ENCODE measurements at regions not wholly inside any gene's neighbourhood (a gene's known extent, or its start where the extent isn't known, plus 50 kb on each side); places are given as distances from the start of the nearest gene placed in this dataset.

DNA sequence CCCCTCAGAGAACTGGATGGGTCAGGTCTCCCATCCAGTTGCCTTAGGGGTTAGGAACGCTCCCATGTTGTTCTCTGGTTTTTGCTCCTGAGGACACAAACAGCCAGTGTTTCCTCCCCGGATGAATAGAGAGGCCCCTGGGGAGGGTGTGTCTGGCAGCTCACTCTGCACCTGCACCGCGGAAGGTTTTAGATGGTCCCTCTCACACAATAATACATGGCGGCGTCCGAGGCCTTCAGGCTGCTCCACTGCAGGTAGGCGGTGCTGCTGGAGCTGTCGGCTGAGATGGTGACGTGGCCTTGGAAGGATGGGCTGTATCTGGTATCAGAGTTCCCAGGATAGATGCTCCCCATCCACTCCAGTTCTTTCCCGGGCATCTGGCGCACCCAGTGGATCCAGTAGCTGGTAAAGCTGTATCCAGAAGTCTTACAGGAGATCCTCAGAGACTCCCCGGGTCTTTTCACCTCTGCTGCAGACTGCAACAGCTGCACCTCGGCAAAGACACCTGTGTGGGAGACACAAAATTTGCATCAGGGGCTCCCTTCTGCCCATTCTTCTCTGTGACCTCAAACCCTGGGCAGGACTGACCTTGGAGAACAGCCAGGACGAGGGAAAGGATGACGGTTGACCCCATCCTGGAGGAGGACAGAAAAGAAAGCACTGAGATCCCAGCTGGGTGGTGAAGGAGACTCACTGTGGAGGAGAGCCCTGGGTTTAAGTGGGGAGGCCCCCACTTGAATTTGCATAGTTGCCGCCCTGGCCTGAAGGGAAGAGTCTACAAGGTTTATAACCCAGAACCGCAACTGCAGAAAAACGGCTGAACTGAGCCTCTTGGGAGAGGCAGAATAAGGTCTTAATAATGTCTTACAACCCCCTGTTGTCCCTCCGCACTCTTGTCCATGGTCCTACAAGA lies 1324.8 kb downstream of the TMEM121 start:
- H3K27ac ChIP-seq = no peak overlapping the region
- TF ChIP-seq, protein P1, sequence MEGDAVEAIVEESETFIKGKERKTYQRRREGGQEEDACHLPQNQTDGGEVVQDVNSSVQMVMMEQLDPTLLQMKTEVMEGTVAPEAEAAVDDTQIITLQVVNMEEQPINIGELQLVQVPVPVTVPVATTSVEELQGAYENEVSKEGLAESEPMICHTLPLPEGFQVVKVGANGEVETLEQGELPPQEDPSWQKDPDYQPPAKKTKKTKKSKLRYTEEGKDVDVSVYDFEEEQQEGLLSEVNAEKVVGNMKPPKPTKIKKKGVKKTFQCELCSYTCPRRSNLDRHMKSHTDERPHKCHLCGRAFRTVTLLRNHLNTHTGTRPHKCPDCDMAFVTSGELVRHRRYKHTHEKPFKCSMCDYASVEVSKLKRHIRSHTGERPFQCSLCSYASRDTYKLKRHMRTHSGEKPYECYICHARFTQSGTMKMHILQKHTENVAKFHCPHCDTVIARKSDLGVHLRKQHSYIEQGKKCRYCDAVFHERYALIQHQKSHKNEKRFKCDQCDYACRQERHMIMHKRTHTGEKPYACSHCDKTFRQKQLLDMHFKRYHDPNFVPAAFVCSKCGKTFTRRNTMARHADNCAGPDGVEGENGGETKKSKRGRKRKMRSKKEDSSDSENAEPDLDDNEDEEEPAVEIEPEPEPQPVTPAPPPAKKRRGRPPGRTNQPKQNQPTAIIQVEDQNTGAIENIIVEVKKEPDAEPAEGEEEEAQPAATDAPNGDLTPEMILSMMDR (IDR thresholded peaks at IDR 0.05) = no peak
- TF ChIP-seq ZFX (IDR thresholded peaks at IDR 0.05; ENCODE audit: borderline replicate concordance) = no peak

DNA sequence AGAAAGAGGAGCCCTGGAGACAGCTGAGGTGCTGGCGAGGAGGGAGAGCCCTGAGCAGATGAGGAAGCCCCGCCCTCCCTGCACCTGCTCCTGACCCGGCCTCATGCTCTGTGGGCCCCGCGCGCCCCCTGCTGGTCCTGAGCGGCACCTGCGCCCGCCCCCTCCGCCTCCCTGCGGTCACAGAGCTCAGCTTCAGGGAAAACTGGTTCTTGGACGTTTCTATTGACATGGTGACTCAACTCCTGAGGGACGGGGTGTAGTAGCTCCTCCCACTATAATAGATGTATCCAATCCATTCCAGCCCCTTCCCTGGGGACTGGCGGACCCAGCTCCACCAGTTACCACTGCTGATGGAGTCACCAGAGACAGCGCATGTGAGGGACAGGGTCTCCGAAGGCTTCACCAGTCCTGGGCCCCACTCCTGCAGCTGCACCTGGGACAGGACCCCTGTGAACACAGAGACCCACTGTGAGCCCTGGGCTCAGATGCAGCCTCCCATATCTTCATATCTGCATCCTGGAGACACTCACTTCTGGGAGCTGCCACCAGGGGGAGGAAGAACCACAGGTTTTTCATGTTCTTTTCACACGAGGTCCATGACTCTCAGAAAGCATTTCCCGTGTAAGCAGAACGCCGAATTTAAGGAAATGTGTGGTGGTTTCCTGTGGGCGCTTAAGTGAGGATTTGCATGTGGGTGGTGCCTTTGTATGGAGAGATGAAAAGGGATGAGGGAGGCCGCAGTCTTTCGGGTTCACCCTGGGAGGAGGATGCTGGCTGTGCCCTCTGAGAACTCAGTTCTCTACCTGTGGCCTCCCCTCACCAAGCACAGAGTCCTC lies 1346.4 kb downstream of the TMEM121 start:
- TF ChIP-seq ZFX (IDR thresholded peaks at IDR 0.05; ENCODE audit: borderline replicate concordance) = no peak
- TF ChIP-seq, protein P1 (IDR thresholded peaks at IDR 0.05) = peak; percentile 93
- H3K27ac ChIP-seq = peak overlapping the region; percentile 65

DNA sequence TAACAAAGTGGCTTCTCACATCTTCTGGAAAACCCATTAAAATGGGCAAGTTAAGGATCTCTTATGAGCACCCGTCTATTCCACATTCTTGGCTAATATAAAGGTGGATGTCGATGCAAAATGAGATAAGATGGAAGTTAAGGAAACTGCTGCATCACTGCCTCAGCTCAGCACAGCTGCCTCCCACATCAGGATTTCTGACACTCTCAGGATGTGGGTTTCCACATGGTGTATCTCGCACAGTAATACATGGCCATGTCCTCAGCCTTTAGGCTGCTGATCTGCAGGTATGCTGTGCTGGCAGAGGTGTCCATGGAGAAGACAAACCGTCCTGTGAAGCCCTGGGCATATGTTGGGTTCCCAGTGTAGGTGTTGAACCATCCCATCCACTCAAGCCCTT lies 1348.0 kb downstream of the TMEM121 start:
- H3K27ac ChIP-seq = no peak overlapping the region
- TF ChIP-seq ZFX (IDR thresholded peaks at IDR 0.05; ENCODE audit: borderline replicate concordance) = no peak
- TF ChIP-seq, protein P1 (IDR thresholded peaks at IDR 0.05) = no peak

DNA sequence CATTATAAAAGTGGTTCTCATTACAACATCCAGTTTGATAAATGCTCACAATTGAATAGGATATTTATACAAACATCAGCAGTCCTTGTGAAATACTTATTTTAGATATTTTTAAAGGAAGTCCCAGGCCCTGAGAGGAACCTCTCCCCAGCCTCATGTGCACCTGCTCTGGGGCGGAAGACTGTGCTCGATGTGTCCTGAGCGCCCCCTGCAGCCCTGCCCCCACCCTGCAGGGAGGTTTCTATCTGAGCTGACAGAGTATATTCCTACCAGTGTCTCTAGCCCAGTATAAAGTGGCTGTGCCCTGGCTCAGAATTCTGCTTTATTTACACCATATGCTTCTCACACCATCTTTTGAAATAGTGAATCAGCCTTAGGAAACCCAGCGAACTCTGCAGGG lies 1349.1 kb downstream of the TMEM121 start:
- no peak for TF ChIP-seq ZFX (IDR thresholded peaks at IDR 0.05; ENCODE audit: borderline replicate concordance)
- TF ChIP-seq, protein P1 (IDR thresholded peaks at IDR 0.05) = peak; percentile 57
- H3K27ac ChIP-seq = no peak overlapping the region

DNA sequence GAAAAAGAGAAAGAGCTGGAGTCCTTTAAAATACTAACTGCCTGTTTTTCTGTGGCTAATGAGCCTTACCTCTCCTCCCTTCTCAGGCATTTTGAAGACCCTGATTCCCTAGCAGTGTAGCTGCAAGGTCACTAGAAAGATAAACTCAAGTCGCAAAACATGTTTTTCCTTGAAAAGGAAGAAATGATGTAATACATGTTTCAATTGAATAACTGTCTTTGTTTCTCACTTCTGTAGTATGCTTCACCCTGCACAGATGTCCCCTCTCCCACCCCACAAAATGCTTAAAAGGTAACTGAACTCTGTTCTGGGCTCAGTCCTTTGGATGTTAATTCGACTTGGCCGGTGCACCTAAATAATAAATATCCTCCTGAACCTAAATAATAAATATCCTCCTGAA lies 1350.3 kb downstream of the TMEM121 start:
- TF ChIP-seq, protein P1 (IDR thresholded peaks at IDR 0.05) = no peak
- no peak for TF ChIP-seq ZFX (IDR thresholded peaks at IDR 0.05; ENCODE audit: borderline replicate concordance)
- no peak overlapping the region for H3K27ac ChIP-seq

DNA sequence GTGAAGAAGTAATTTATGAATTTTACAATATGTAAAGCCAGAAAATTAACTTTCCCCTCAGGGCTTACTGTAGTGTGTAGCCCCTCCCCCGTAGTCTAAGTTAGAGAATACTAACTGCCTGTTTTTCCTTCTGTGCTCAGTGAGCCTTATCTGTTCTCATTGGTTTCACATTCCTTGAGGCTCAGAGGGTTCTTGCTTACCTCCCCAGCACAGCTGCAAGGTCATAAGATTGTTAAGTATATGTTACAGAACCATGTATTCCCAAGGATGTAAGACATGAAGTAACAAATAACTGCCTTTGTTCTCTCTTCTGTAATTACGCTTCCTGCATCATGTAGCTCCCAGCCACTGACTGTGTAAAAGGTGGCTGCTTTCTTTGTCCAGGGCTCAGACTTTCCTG lies 1351.1 kb downstream of the TMEM121 start:
- TF ChIP-seq, protein P1 (IDR thresholded peaks at IDR 0.05) = no peak
- TF ChIP-seq ZFX (IDR thresholded peaks at IDR 0.05; ENCODE audit: borderline replicate concordance) = no peak
- no peak overlapping the region for H3K27ac ChIP-seq

All from 22Rv1 (cell line).